ENCODE measurements at regions not wholly inside any gene's neighbourhood (a gene's known extent, or its start where the extent isn't known, plus 50 kb on each side); places are given as distances from the start of the nearest gene placed in this dataset.

DNA sequence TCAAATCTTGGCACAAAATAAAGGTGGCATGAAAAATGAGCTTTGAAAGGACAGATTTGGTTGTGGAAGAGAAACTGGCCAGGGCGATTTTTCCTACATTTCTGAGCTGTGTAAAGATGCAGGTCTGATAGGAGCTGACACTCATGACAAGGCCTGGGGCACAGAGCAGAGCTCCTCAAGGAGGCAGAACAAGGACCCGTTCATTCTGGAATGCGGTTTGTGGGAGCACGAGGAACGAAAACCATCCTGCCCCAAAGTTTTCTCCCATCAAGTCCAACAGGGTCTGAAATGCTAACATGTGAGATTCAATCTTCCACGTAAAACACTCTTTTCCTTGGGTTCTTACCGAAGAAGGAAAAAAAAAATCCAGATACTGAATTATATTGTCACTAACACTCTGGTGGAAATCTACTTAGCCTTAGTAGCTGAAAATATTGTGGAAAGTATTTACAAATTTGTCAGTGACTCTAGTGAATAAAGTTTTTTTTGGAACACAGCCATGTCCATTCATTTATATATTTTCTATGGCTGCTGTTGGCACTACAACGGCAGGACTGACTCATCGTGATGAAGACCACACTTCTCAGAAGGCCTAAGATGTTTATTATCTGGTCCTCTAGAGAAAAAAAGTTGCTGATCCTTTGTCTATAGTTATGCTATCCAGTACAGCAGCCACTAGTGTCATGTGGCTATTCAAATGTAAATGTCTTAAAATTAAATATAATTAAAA is 215.7 kb downstream of the BAMBI start:
- TF ChIP-seq, protein P1, sequence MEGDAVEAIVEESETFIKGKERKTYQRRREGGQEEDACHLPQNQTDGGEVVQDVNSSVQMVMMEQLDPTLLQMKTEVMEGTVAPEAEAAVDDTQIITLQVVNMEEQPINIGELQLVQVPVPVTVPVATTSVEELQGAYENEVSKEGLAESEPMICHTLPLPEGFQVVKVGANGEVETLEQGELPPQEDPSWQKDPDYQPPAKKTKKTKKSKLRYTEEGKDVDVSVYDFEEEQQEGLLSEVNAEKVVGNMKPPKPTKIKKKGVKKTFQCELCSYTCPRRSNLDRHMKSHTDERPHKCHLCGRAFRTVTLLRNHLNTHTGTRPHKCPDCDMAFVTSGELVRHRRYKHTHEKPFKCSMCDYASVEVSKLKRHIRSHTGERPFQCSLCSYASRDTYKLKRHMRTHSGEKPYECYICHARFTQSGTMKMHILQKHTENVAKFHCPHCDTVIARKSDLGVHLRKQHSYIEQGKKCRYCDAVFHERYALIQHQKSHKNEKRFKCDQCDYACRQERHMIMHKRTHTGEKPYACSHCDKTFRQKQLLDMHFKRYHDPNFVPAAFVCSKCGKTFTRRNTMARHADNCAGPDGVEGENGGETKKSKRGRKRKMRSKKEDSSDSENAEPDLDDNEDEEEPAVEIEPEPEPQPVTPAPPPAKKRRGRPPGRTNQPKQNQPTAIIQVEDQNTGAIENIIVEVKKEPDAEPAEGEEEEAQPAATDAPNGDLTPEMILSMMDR (conservative IDR thresholded peaks at IDR 0.05 in 1 of 2, IDR thresholded peaks at IDR 0.05 in 1 of 2; ENCODE audit: low read depth in 1 of 2, low read length in 2 of 2), result no peak
- no peak for TF ChIP-seq EZH2 (IDR thresholded peaks at IDR 0.05; ENCODE audit: low read length, missing control alignments)

All from fibroblast of lung (primary cell).